Endothelial cell of umbilical vein (primary cell): ENCODE measurements at regions not wholly inside any gene's neighbourhood (a gene's known extent, or its start where the extent isn't known, plus 50 kb on each side); places are given as distances from the start of the nearest gene placed in this dataset.

Experiments used
- BruUV-seq: library from RNA; stranded (reverse); fragments of 400-500 nt; replicated peaks from 2 replicates; lab custom pipeline; 2021; lab: Mats Ljungman, UMichigan
- CTCF ChIA-PET: fragments of 300-600, 350-600 bp; sonication (Branson Sonifier 250); formaldehyde crosslinking; loops from one replicate; lab custom pipeline; 2021; ENCODE audit warnings: antibody characterized with exemption, inconsistent platforms; lab: Charles Lee
- POLR2A ChIA-PET: fragments of 300-600, 350-600 bp; sonication (Branson Sonifier 250); formaldehyde crosslinking; loops from one replicate; lab custom pipeline; 2021; ENCODE audit warnings: antibody characterized with exemption, inconsistent platforms; lab: Charles Lee
- DNase-seq: peaks from one replicate; pipeline ENCODE4 v3.0.0-alpha.2; 2011; ENCODE audit warnings: low read depth, low spot score
- FAIRE-seq: peaks from 2 replicates; lab custom pipeline; 2011; peaks lifted over from hg19 to GRCh38; lab: Jason Lieb, UNC
- H2AFZ ChIP-seq: 2 replicates; pipeline ENCODE4 v1.6.0; 2012; ENCODE audit warnings: low read depth, low read length, control low read depth, inconsistent platforms
- H3K27ac ChIP-seq: 2 replicates; pipeline ENCODE4 v1.5.1; 2011; ENCODE audit warnings: low read depth, mild to moderate bottlenecking, control low read depth, low read length, moderate library complexity; ENCODE audit not compliant: insufficient read depth
- H3K27me3 ChIP-seq, 2 experiments: 2 replicates each; pipeline versions ENCODE4 v1.6.0 to v1.6.1; 2011; ENCODE audit warnings: low read length in 2 of 2, mixed read lengths in 1 of 2; ENCODE audit not compliant: control insufficient read depth in 2 of 2, insufficient read depth in 2 of 2
- H3K36me3 ChIP-seq, 2 experiments: 2 replicates in 1 of 2; 3 replicates in 1 of 2; pipeline ENCODE4 v1.5.1; 2011; ENCODE audit warnings: low read length in 2 of 2, mild to moderate bottlenecking in 1 of 2, moderate library complexity in 1 of 2; ENCODE audit not compliant: control insufficient read depth in 2 of 2, insufficient read depth in 2 of 2; ENCODE audit errors: extremely low read depth in 1 of 2
- H3K4me1 ChIP-seq: 3 replicates; pipeline ENCODE4 v1.5.1; 2011; ENCODE audit warnings: mild to moderate bottlenecking, low read length; ENCODE audit not compliant: control insufficient read depth, insufficient read depth; ENCODE audit errors: extremely low read depth
- H3K4me2 ChIP-seq: 2 replicates; pipeline ENCODE4 v1.6.1; 2011; ENCODE audit warnings: low read length, control low read depth, mixed read lengths; ENCODE audit not compliant: insufficient read depth
- H3K4me3 ChIP-seq, 3 experiments: fragments of 200-600 bp in 1 of 3; sonication (generic), shearing (Covaris generic) in 1 of 3; replicated peaks in 1 of 3; 2 replicates each; pipeline ENCODE4 v1.5.1; 2011 to 2016; ENCODE audit warnings: control low read depth in 3 of 3, low read length in 3 of 3, mild to moderate bottlenecking in 2 of 3, inconsistent platforms in 1 of 3, low read depth in 1 of 3, moderate library complexity in 1 of 3; ENCODE audit not compliant: insufficient read depth in 1 of 3
- H3K79me2 ChIP-seq: 2 replicates; pipeline ENCODE4 v1.6.0; 2012; ENCODE audit warnings: low read length, inconsistent platforms; ENCODE audit not compliant: control insufficient read depth, insufficient read depth
- H3K9ac ChIP-seq: replicated peaks from 2 replicates; pipeline ENCODE3; 2011; ENCODE audit warnings: low read length, control low read depth; ENCODE audit not compliant: insufficient read depth; ENCODE audit errors: extremely low read depth
- H3K9me1 ChIP-seq: replicated peaks from 3 replicates; pipeline ENCODE4 v1.6.0; 2011; ENCODE audit warnings: mild to moderate bottlenecking, low read length; ENCODE audit not compliant: control insufficient read depth, insufficient read depth; ENCODE audit errors: extremely low read depth
- H3K9me3 ChIP-seq: replicated peaks from 2 replicates; pipeline ENCODE4 v1.5.1; 2012; ENCODE audit warnings: low read length, inconsistent platforms; ENCODE audit not compliant: control insufficient read depth, insufficient read depth
- H4K20me1 ChIP-seq: replicated peaks from 2 replicates; pipeline ENCODE3; 2011; ENCODE audit warnings: mild to moderate bottlenecking, low read length; ENCODE audit not compliant: control insufficient read depth, insufficient read depth; ENCODE audit errors: extremely low read depth
- EZH2 ChIP-seq: IDR thresholded peaks from 2 replicates; pipeline ENCODE4 v1.6.1; 2012; ENCODE audit warnings: borderline replicate concordance, low read depth, mild to moderate bottlenecking, moderate library complexity, low read length, inconsistent platforms; ENCODE audit not compliant: severe bottlenecking
- FOS ChIP-seq: IDR thresholded peaks from 2 replicates; pipeline ENCODE4 v1.6.1; 2011; ENCODE audit warnings: mild to moderate bottlenecking, low read length, moderate library complexity, borderline replicate concordance; ENCODE audit not compliant: insufficient read depth
- GATA2 ChIP-seq: IDR thresholded peaks from 2 replicates; pipeline ENCODE4 v1.7.0; 2011; ENCODE audit warnings: low read depth, mild to moderate bottlenecking, moderate library complexity, mixed read lengths, low read length; ENCODE audit not compliant: insufficient read length, insufficient read depth
- JUN ChIP-seq: IDR thresholded peaks from 2 replicates; pipeline ENCODE4 v1.6.1; 2011; ENCODE audit warnings: borderline replicate concordance, low read depth; ENCODE audit not compliant: insufficient read length, insufficient read depth
- MYC ChIP-seq: IDR thresholded peaks from one replicate; pipeline ENCODE4 v1.6.1; 2011; ENCODE audit warnings: mild to moderate bottlenecking, low read depth, low read length
- POLR2A ChIP-seq: IDR thresholded peaks from 2 replicates; pipeline ENCODE4 v1.6.1; 2012; ENCODE audit warnings: low read depth, mild to moderate bottlenecking, control low read depth, low read length
- POLR2AphosphoS5 ChIP-seq: IDR thresholded peaks from 2 replicates; pipeline ENCODE4 v1.6.1; 2012; ENCODE audit warnings: low read depth, mild to moderate bottlenecking, control low read depth, low read length, moderate library complexity; ENCODE audit not compliant: insufficient read depth
- dilution Hi-C: fragments of 300-500 bp; cut with MboI; formaldehyde crosslinking; loops from one replicate; pipeline ENCODE4 v1.15.0; 2019; ENCODE audit warnings: low sequenced_read_pairs; ENCODE audit not compliant: extremely low pct_ligation_motif_present
- intact Hi-C: fragments of 100-400 bp; cut with micrococcal nuclease; formaldehyde crosslinking; loops from one replicate; pipeline ENCODE4 v1.10.0; 2022
- TF ChIP-seq, protein P1 (sequence below): IDR thresholded peaks from 2 replicates; pipeline ENCODE4 v1.6.1; 2011; ENCODE audit not compliant: insufficient read depth, insufficient read length
- TF ChIP-seq, protein P2 (sequence below), 2 donors: IDR thresholded peaks; 1 replicate in 1 of 2; 2 replicates in 1 of 2; pipeline ENCODE4 v1.5.1; 2011; ENCODE audit warnings: low read length in 2 of 2, mild to moderate bottlenecking in 2 of 2, moderate library complexity in 2 of 2, control low read depth in 1 of 2, inconsistent platforms in 1 of 2, low read depth in 1 of 2; ENCODE audit not compliant: insufficient read depth in 1 of 2; ENCODE audit errors: extremely low read depth in 1 of 2

DNA sequence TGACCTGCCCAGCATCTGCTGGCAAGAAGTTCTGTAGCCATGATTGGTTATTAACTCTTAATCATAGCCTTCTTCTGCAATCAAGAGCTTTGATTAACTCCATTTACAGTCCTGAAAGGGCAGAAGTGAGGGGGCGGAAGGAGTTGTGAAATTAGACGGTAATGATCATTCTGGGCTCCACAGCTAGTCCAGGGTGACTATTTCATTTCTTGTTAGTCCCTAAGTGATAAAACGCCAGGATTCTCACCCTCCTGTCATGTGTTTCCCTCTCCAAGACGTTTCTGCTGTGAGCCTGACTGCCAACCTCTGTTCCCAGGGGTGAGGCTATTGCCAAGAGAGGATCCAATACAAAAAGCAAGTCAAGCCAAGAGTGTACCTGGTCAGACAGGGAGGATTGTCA is 155.9 kb upstream of the IPO5 start:
- no peaks in the 10 kb centered on the region for H3K79me2 ChIP-seq
- no peak overlapping the region for H2AFZ ChIP-seq
- DNase-seq (no peak), FAIRE-seq (no peak)
- H3K27ac ChIP-seq = no peak overlapping the region
- ChIA-PET CTCF (interaction anchor here (4.4 kb wide), 1 partner anchor 779 kb away, joined by 69 read pairs; no protein-coding TSS in a partner anchor), POLR2A (no interaction called here)
- H3K4me2 ChIP-seq = no peak overlapping the region
- no peak for TF ChIP-seq POLR2AphosphoS5
- TF ChIP-seq, protein P1, sequence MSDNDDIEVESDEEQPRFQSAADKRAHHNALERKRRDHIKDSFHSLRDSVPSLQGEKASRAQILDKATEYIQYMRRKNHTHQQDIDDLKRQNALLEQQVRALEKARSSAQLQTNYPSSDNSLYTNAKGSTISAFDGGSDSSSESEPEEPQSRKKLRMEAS = no peak
- TF ChIP-seq, protein P2, sequence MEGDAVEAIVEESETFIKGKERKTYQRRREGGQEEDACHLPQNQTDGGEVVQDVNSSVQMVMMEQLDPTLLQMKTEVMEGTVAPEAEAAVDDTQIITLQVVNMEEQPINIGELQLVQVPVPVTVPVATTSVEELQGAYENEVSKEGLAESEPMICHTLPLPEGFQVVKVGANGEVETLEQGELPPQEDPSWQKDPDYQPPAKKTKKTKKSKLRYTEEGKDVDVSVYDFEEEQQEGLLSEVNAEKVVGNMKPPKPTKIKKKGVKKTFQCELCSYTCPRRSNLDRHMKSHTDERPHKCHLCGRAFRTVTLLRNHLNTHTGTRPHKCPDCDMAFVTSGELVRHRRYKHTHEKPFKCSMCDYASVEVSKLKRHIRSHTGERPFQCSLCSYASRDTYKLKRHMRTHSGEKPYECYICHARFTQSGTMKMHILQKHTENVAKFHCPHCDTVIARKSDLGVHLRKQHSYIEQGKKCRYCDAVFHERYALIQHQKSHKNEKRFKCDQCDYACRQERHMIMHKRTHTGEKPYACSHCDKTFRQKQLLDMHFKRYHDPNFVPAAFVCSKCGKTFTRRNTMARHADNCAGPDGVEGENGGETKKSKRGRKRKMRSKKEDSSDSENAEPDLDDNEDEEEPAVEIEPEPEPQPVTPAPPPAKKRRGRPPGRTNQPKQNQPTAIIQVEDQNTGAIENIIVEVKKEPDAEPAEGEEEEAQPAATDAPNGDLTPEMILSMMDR (IDR thresholded peaks at IDR 0.05; ENCODE audit: extremely low read depth in 1 of 2, insufficient read depth in 1 of 2, low read depth in 1 of 2, low read length in 2 of 2) = no peak
- TF ChIP-seq JUN = no peak
- TF ChIP-seq GATA2 = no peak
- TF ChIP-seq MYC = no peak
- TF ChIP-seq POLR2A = no peak
- no peak for TF ChIP-seq FOS
- no peak for TF ChIP-seq EZH2
- H4K20me1 ChIP-seq = no peaks in the 10 kb centered on the region
- no peaks in the 10 kb centered on the region for H3K9me1 ChIP-seq
- H3K9ac ChIP-seq = no peak overlapping the region
- dilution Hi-C loops = no loop called here
- intact Hi-C loops = no loop called here
- H3K27me3 ChIP-seq = peaks cover 0 to 3% of the 10 kb centered on the region in 2 experiments
- no TSS peak for BruUV-seq
- H3K9me3 ChIP-seq = peaks cover 2% of the 10 kb centered on the region
- H3K36me3 ChIP-seq = no peaks in the 10 kb centered on the region
- H3K4me1 ChIP-seq = no peaks in the 10 kb centered on the region
- H3K4me3 ChIP-seq = no peak overlapping the region
